GM23248 (cell line): ENCODE measurements at regions not wholly inside any gene's neighbourhood (a gene's known extent, or its start where the extent isn't known, plus 50 kb on each side); places are given as distances from the start of the nearest gene placed in this dataset.

ENCODE experiments used
- EZH2 ChIP-seq: fragments of 200-600 bp; sonication (generic); IDR thresholded peaks from 2 replicates; pipeline ENCODE4 v1.6.1; 2018; ENCODE audit warnings: antibody characterized with exemption, mild to moderate bottlenecking; ENCODE audit not compliant: insufficient read depth, poor library complexity, severe bottlenecking
- EZH2phosphoT487 ChIP-seq: fragments of 200-600 bp; sonication (generic); IDR thresholded peaks from 2 replicates; pipeline ENCODE4 v1.6.1; 2018; ENCODE audit warnings: antibody characterized with exemption, moderate library complexity, mild to moderate bottlenecking, low read depth; ENCODE audit not compliant: insufficient read depth

DNA sequence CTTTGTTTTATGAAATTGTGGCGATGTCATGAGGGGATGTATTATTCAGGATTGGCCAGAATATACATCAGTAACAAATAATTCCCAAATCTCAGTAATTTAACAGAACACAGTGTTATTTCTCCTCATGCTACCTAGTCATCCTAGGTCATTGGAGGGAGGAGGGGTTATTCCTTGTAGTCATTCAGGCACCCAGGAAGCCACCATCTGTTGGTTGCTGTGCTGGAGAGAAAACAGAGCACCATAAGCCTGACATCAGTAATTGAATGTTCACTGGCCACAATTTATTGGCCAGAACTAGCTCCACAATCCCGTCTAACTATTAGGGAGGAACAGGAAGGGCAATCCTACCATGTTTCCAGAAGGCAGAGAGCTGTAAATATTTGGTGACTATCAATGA lies 303.5 kb upstream of the CELF4 start:
- TF ChIP-seq EZH2 (no peak), EZH2phosphoT487 (no peak)
